ENCODE measurements at regions not wholly inside any gene's neighbourhood (a gene's known extent, or its start where the extent isn't known, plus 50 kb on each side); places are given as distances from the start of the nearest gene placed in this dataset.

DNA sequence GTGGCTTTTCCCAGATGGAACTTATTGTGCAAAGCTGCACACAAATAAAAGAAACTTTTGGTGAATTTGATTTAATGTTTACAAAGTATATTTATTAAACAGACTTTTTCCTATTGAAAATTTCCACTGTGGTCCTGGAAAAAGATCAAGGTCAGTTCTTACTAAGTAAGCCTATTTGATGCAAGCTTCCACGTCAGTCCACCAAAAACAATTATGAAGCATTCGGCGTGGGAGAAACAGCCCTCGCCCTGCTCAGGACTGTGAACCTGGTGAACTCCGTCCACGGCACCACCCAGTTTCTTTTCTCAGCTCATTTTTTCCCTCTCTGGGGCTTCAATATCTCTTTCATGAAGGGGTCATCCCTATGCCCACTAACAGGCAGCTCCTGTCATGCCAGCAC lies 149.8 kb downstream of the EFNB2 start:
- Histone ChIP-seq H3K4me3 (no peak overlapping the region), H3K27ac (no peak overlapping the region), H3K4me1 (replicated peaks in 1 of 2) (no peaks in the 10 kb centered on the region), H3K27me3 (no peaks in the 10 kb centered on the region), H3K9me3 (replicated peaks in 1 of 3) (no peaks in the 10 kb centered on the region), H3K36me3 (replicated peaks in 1 of 2) (no peaks in the 10 kb centered on the region)
- 36 to 55% (median 48%) methylated on average over 6 of the region's 6 CpGs for WGBS, 4 donors
- peak in 4 of 7 donors; percentile 27 to 43 (median 32) for DNase-seq
- no peak for TF ChIP-seq POLR2A (IDR thresholded peaks at IDR 0.05)
- TF ChIP-seq, protein P1, sequence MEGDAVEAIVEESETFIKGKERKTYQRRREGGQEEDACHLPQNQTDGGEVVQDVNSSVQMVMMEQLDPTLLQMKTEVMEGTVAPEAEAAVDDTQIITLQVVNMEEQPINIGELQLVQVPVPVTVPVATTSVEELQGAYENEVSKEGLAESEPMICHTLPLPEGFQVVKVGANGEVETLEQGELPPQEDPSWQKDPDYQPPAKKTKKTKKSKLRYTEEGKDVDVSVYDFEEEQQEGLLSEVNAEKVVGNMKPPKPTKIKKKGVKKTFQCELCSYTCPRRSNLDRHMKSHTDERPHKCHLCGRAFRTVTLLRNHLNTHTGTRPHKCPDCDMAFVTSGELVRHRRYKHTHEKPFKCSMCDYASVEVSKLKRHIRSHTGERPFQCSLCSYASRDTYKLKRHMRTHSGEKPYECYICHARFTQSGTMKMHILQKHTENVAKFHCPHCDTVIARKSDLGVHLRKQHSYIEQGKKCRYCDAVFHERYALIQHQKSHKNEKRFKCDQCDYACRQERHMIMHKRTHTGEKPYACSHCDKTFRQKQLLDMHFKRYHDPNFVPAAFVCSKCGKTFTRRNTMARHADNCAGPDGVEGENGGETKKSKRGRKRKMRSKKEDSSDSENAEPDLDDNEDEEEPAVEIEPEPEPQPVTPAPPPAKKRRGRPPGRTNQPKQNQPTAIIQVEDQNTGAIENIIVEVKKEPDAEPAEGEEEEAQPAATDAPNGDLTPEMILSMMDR (IDR thresholded peaks at IDR 0.05) = no peak
- intact Hi-C loops (cut with DNase I) = no loop called here

DNA sequence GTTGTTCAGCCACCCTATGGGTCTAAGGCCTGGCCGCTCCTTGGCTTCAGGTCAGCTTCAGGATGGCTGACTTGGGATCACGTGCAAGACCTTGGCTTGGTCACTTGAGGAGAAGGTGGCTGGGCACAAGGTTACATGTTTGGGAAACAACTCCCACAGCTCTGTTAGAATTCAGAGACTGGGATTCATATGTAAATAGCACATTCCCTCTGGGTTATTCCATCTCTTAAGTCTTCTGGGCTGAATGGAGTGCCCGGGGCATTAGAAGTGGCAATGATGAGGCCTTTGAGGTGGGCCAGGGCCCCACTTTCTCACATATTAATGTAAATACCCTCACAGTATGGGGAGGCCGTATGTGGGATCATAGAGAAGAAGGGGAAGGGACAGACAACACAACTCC lies 150.9 kb downstream of the EFNB2 start:
- Histone ChIP-seq H3K27me3 (no peaks in the 10 kb centered on the region), H3K9me3 (replicated peaks in 1 of 3) (no peaks in the 10 kb centered on the region), H3K4me1 (replicated peaks in 1 of 2) (no peaks in the 10 kb centered on the region), H3K4me3 (no peak overlapping the region), H3K27ac (no peak overlapping the region), H3K36me3 (replicated peaks in 1 of 2) (no peaks in the 10 kb centered on the region)
- no peak for TF ChIP-seq POLR2A (IDR thresholded peaks at IDR 0.05)
- TF ChIP-seq, protein P1 (IDR thresholded peaks at IDR 0.05) = no peak
- WGBS, 4 donors = 68 to 100% (median 83%) methylated on average over 3 to 4 of the region's 4 CpGs
- no peak for DNase-seq
- intact Hi-C loops (cut with DNase I) = no loop called here

DNA sequence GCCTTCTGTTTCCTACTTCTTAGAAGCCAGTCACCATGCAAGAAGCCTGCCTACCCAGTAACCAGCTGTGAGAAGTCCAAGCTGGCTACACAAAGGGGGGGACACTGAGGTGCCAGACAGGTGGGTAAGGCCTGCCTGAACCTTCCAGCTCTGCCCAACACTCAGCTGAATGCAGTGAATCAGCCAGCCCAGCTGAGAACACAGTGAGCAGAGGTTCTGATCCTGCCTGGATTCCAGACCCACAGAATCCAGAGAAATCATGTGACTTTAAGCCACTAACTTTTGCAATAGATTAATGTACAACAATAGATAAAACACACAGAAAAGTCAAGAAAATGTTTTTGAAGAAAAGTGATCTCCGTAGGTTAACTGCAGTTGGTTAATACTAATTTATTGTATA lies 151.7 kb downstream of the EFNB2 start:
- TF ChIP-seq, protein P1 (IDR thresholded peaks at IDR 0.05) = no peak
- TF ChIP-seq POLR2A (IDR thresholded peaks at IDR 0.05) = no peak
- no peaks in the 10 kb centered on the region for H3K36me3 ChIP-seq (replicated peaks in 1 of 2)
- H3K27ac ChIP-seq = no peak overlapping the region
- WGBS, 4 donors = 92 to 100% (median 93%) methylated on average over 1 of the region's 1 CpG
- no peaks in the 10 kb centered on the region for H3K9me3 ChIP-seq (replicated peaks in 1 of 3)
- H3K4me3 ChIP-seq = no peak overlapping the region
- H3K27me3 ChIP-seq = no peaks in the 10 kb centered on the region
- intact Hi-C loops (cut with DNase I) = no loop called here
- H3K4me1 ChIP-seq (replicated peaks in 1 of 2) = no peaks in the 10 kb centered on the region
- no peak for DNase-seq

DNA sequence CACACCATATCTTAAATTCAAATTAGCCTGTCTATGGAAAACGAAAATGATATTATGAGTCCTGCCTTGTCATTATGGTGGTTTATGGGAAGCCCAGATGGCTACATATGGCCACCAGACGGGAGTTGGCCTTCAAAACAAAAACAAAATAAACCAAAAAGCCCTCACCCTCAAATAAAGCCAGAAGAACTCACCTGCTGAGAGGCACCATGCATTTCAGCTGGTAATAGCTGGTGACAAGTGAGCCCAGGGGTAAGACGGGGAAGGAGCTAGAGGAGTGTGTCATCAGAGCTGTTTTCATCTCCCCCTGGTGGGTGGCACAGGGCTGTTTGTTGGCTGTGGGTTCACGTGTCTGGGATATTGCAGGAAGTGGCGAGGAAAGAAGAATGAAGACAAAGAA lies 152.9 kb downstream of the EFNB2 start:
- 76 to 88% (median 78%) methylated on average over 5 of the region's 5 CpGs for WGBS, 4 donors
- Histone ChIP-seq H3K4me3 (no peak overlapping the region), H3K27me3 (no peaks in the 10 kb centered on the region), H3K4me1 (replicated peaks in 1 of 2) (no peaks in the 10 kb centered on the region), H3K36me3 (replicated peaks in 1 of 2) (no peaks in the 10 kb centered on the region), H3K27ac (no peak overlapping the region), H3K9me3 (replicated peaks in 1 of 3) (no peaks in the 10 kb centered on the region)
- intact Hi-C loops (cut with DNase I) = no loop called here
- TF ChIP-seq POLR2A (IDR thresholded peaks at IDR 0.05) = no peak
- TF ChIP-seq, protein P1 (IDR thresholded peaks at IDR 0.05) = no peak
- DNase-seq = no peak
